ENCODE measurements at regions not wholly inside any gene's neighbourhood (a gene's known extent, or its start where the extent isn't known, plus 50 kb on each side); places are given as distances from the start of the nearest gene placed in this dataset.
"Not testable (repeated sequence)": the region's sequence is repeated elsewhere in the genome, so short reads cannot be mapped to it uniquely, and the experiment has no call there.

GRCh38 chr13:80817979-80818378 lies 477.1 kb upstream of the SPRY2 start:
- WGBS, 3 donors, result 100% methylated on average over 1 of the region's 1 CpG
- intact Hi-C loops (cut with DNase I), result no loop called here
- ATAC-seq (no peak), DNase-seq (no peak)
- H3K9me3 ChIP-seq, result no peaks in the 10 kb centered on the region
- no peaks in the 10 kb centered on the region for H3K4me1 ChIP-seq
- H3K4me3 ChIP-seq, result no peak overlapping the region
- TF ChIP-seq CTCF (IDR thresholded peaks at IDR 0.05), result no peak
- no peak overlapping the region for H3K27ac ChIP-seq
- H3K27me3 ChIP-seq (ENCODE audit: insufficient read depth in 3 of 3, low read length in 2 of 3), result no peaks in the 10 kb centered on the region
- no peaks in the 10 kb centered on the region for H3K36me3 ChIP-seq (ENCODE audit: insufficient read depth in 1 of 2, low read depth in 1 of 2)

GRCh38 chr13:80814541-80814940 lies 473.6 kb upstream of the SPRY2 start:
- Histone ChIP-seq H3K9me3 (no peaks in the 10 kb centered on the region), H3K27me3 (ENCODE audit: insufficient read depth in 3 of 3, low read length in 2 of 3) (no peaks in the 10 kb centered on the region), H3K27ac (no peak overlapping the region), H3K4me1 (no peaks in the 10 kb centered on the region), H3K36me3 (ENCODE audit: insufficient read depth in 1 of 2, low read depth in 1 of 2) (no peaks in the 10 kb centered on the region), H3K4me3 (no peak overlapping the region)
- DNase-seq, result no peak
- peak in 1 of 4 donors; percentile 33 for ATAC-seq
- no peak for TF ChIP-seq CTCF (IDR thresholded peaks at IDR 0.05)
- intact Hi-C loops (cut with DNase I), result no loop called here

- DNase-seq; H3K4me1 ChIP-seq; H3K27me3 ChIP-seq (ENCODE audit: insufficient read depth in 3 of 3, low read length in 2 of 3); H3K27ac ChIP-seq; ATAC-seq; intact Hi-C loops (cut with DNase I); H3K9me3 ChIP-seq; H3K36me3 ChIP-seq (ENCODE audit: insufficient read depth in 1 of 2, low read depth in 1 of 2); H3K4me3 ChIP-seq: not testable (repeated sequence)
- WGBS, 3 donors, result 84 to 90% (median 89%) methylated on average over 4 of the region's 4 CpGs
These were observed 469.4 kb upstream of the SPRY2 start for GRCh38 chr13:80810294-80810693.

GRCh38 chr13:80802946-80803345 lies 462.0 kb upstream of the SPRY2 start:
- H3K36me3 ChIP-seq (ENCODE audit: insufficient read depth in 1 of 2, low read depth in 1 of 2), result no peaks in the 10 kb centered on the region
- H3K27me3 ChIP-seq (ENCODE audit: insufficient read depth in 3 of 3, low read length in 2 of 3), result no peaks in the 10 kb centered on the region
- WGBS, 3 donors, result 56 to 63% (median 61%) methylated on average over 3 of the region's 3 CpGs
- H3K4me1 ChIP-seq, result no peaks in the 10 kb centered on the region
- H3K4me3 ChIP-seq, result no peak overlapping the region
- TF ChIP-seq CTCF (IDR thresholded peaks at IDR 0.05), result no peak
- no peak overlapping the region for H3K27ac ChIP-seq
- H3K9me3 ChIP-seq, result no peaks in the 10 kb centered on the region
- intact Hi-C loops (cut with DNase I), result no loop called here
- ATAC-seq, result no peak
- no peak for DNase-seq

GRCh38 chr13:80798576-80799133 lies 457.7 kb upstream of the SPRY2 start:
- no peaks in the 10 kb centered on the region for H3K9me3 ChIP-seq

More at GRCh38 chr13:80798576-80799133, 457.7 kb upstream of the SPRY2 start:
- no peak overlapping the region for H3K27ac ChIP-seq
- intact Hi-C loops (cut with DNase I), result no loop called here
- WGBS, 3 donors, result 78 to 87% (median 80%) methylated on average over 1 of the region's 1 CpG
- DNase-seq (no peak), ATAC-seq (no peak)
- H3K4me3 ChIP-seq, result no peak overlapping the region
- H3K27me3 ChIP-seq (ENCODE audit: insufficient read depth in 3 of 3, low read length in 2 of 3), result no peaks in the 10 kb centered on the region
- H3K36me3 ChIP-seq (ENCODE audit: insufficient read depth in 1 of 2, low read depth in 1 of 2), result no peaks in the 10 kb centered on the region
- TF ChIP-seq CTCF (IDR thresholded peaks at IDR 0.05), result no peak
- no peaks in the 10 kb centered on the region for H3K4me1 ChIP-seq
